C4-2B (cell line): ENCODE measurements at regions not wholly inside any gene's neighbourhood (a gene's known extent, or its start where the extent isn't known, plus 50 kb on each side); places are given as distances from the start of the nearest gene placed in this dataset.

Source experiments
- CTCF ChIP-seq: fragments of 450-650 bp; conservative IDR thresholded peaks from 2 replicates; pipeline ENCODE4 v1.5.1; 2017; ENCODE audit warnings: mild to moderate bottlenecking
- ZFX ChIP-seq: fragments of 450-650 bp; IDR thresholded peaks from 2 replicates; pipeline ENCODE4 v1.6.1; 2017

DNA sequence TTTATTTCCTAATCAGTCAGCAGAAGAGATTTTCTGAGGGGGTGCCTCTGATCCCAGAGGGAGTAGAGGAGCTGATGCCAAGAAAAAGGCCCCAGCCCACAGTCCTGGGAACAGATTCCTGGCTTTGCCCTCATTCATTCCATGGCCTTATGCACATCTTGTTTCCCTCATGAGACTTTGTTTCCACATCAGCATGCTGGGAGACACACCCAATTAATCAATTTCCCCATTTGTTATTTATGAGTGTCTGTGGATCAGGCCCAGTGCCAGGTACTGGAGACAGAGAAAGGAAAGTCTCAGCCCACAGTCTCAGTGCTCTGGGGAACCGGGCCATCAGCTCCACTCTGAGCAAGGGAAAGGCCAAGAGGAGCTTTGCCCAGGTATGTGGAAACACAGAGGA, 496.2 kb upstream of the ZMIZ1 start:
- TF ChIP-seq CTCF, result no peak
- TF ChIP-seq ZFX, result no peak
